Neuron (in vitro differentiated cells): ENCODE measurements at regions not wholly inside any gene's neighbourhood (a gene's known extent, or its start where the extent isn't known, plus 50 kb on each side); places are given as distances from the start of the nearest gene placed in this dataset.

ENCODE experiments used
- H2AFZ ChIP-seq: one replicate; pipeline ENCODE4 v1.6.1; 2013; ENCODE audit warnings: low read depth, mild to moderate bottlenecking, inconsistent platforms, low read length, moderate library complexity
- H3K27me3 ChIP-seq: one replicate; pipeline ENCODE4 v1.6.1; 2013; ENCODE audit warnings: low read length; ENCODE audit not compliant: insufficient read depth
- H3K36me3 ChIP-seq: one replicate; pipeline ENCODE4 v1.6.1; 2013; ENCODE audit warnings: low read length; ENCODE audit not compliant: insufficient read depth
- H3K4me1 ChIP-seq: one replicate; pipeline ENCODE4 v1.6.1; 2013; ENCODE audit warnings: low read length; ENCODE audit not compliant: insufficient read depth
- H3K4me3 ChIP-seq: 2 replicates; pipeline ENCODE4 v1.5.1; 2013; ENCODE audit warnings: mild to moderate bottlenecking, low read length, moderate library complexity
- H3K9me3 ChIP-seq: one replicate; pipeline ENCODE4 v1.6.1; 2013; ENCODE audit warnings: low read length

GRCh38 chr7:132049462-132050304 is 493.3 kb upstream of the PODXL start:
- no peak overlapping the region for H2AFZ ChIP-seq
- H3K4me3 ChIP-seq, result no peak overlapping the region
- H3K36me3 ChIP-seq, result no peaks in the 10 kb centered on the region
- no peaks in the 10 kb centered on the region for H3K4me1 ChIP-seq
- H3K9me3 ChIP-seq, result no peaks in the 10 kb centered on the region
- H3K27me3 ChIP-seq, result no peaks in the 10 kb centered on the region

GRCh38 chr7:132045481-132045980 is 489.1 kb upstream of the PODXL start:
- no peak overlapping the region for H2AFZ ChIP-seq
- no peak overlapping the region for H3K4me3 ChIP-seq
- no peaks in the 10 kb centered on the region for H3K9me3 ChIP-seq
- no peaks in the 10 kb centered on the region for H3K36me3 ChIP-seq
- H3K4me1 ChIP-seq, result no peaks in the 10 kb centered on the region
- H3K27me3 ChIP-seq, result no peaks in the 10 kb centered on the region

GRCh38 chr7:132045002-132045401 is 488.6 kb upstream of the PODXL start:
- Histone ChIP-seq H3K4me1 (no peaks in the 10 kb centered on the region), H3K36me3 (no peaks in the 10 kb centered on the region)

GRCh38 chr7:132044247-132044646 is 487.8 kb upstream of the PODXL start:
- no peaks in the 10 kb centered on the region for H3K4me1 ChIP-seq
- H3K4me3 ChIP-seq, result no peak overlapping the region
- no peaks in the 10 kb centered on the region for H3K27me3 ChIP-seq
- H2AFZ ChIP-seq, result no peak overlapping the region
- H3K9me3 ChIP-seq, result no peaks in the 10 kb centered on the region
- no peaks in the 10 kb centered on the region for H3K36me3 ChIP-seq

More at GRCh38 chr7:132045002-132045401, 488.6 kb upstream of the PODXL start:
- Histone ChIP-seq H3K27me3 (no peaks in the 10 kb centered on the region), H3K9me3 (no peaks in the 10 kb centered on the region), H2AFZ (no peak overlapping the region), H3K4me3 (no peak overlapping the region)

GRCh38 chr7:132041108-132041507 is 484.7 kb upstream of the PODXL start:
- Histone ChIP-seq H3K27me3 (no peaks in the 10 kb centered on the region), H3K9me3 (no peaks in the 10 kb centered on the region), H2AFZ (no peak overlapping the region)

GRCh38 chr7:132035517-132036362 is 479.3 kb upstream of the PODXL start:
- no peak overlapping the region for H3K4me3 ChIP-seq
- H2AFZ ChIP-seq, result no peak overlapping the region
- no peaks in the 10 kb centered on the region for H3K27me3 ChIP-seq
- H3K4me1 ChIP-seq, result no peaks in the 10 kb centered on the region
- no peaks in the 10 kb centered on the region for H3K9me3 ChIP-seq
- no peaks in the 10 kb centered on the region for H3K36me3 ChIP-seq

More at GRCh38 chr7:132041108-132041507, 484.7 kb upstream of the PODXL start:
- Histone ChIP-seq H3K4me3 (no peak overlapping the region), H3K4me1 (no peaks in the 10 kb centered on the region), H3K36me3 (no peaks in the 10 kb centered on the region)

GRCh38 chr7:132034748-132035416 is 478.5 kb upstream of the PODXL start:
- no peak overlapping the region for H3K4me3 ChIP-seq
- no peaks in the 10 kb centered on the region for H3K9me3 ChIP-seq
- H3K27me3 ChIP-seq, result no peaks in the 10 kb centered on the region
- no peaks in the 10 kb centered on the region for H3K4me1 ChIP-seq
- H2AFZ ChIP-seq, result no peak overlapping the region
- H3K36me3 ChIP-seq, result no peaks in the 10 kb centered on the region

- H2AFZ ChIP-seq, result no peak overlapping the region
- H3K4me3 ChIP-seq, result no peak overlapping the region
- H3K27me3 ChIP-seq, result no peaks in the 10 kb centered on the region
- H3K9me3 ChIP-seq, result no peaks in the 10 kb centered on the region
- H3K36me3 ChIP-seq, result no peaks in the 10 kb centered on the region
- no peaks in the 10 kb centered on the region for H3K4me1 ChIP-seq
These were observed 474.5 kb upstream of the PODXL start for GRCh38 chr7:132030883-132031282.

GRCh38 chr7:132030086-132030568 is 473.7 kb upstream of the PODXL start:
- no peak overlapping the region for H2AFZ ChIP-seq
- H3K36me3 ChIP-seq, result no peaks in the 10 kb centered on the region
- H3K4me3 ChIP-seq, result no peak overlapping the region
- no peaks in the 10 kb centered on the region for H3K9me3 ChIP-seq
- H3K27me3 ChIP-seq, result no peaks in the 10 kb centered on the region
- no peaks in the 10 kb centered on the region for H3K4me1 ChIP-seq

- H3K4me1 ChIP-seq, result no peaks in the 10 kb centered on the region
- H3K9me3 ChIP-seq, result no peaks in the 10 kb centered on the region
- no peaks in the 10 kb centered on the region for H3K36me3 ChIP-seq
- no peak overlapping the region for H2AFZ ChIP-seq
- H3K27me3 ChIP-seq, result no peaks in the 10 kb centered on the region
- no peak overlapping the region for H3K4me3 ChIP-seq
These were observed 473.1 kb upstream of the PODXL start for GRCh38 chr7:132029369-132030085.

- Histone ChIP-seq H3K4me3 (no peak overlapping the region), H3K27me3 (no peaks in the 10 kb centered on the region), H3K9me3 (no peaks in the 10 kb centered on the region), H3K36me3 (no peaks in the 10 kb centered on the region), H3K4me1 (no peaks in the 10 kb centered on the region), H2AFZ (no peak overlapping the region)
These were observed 471.9 kb upstream of the PODXL start for GRCh38 chr7:132028144-132028920.

GRCh38 chr7:132024290-132024689 is 467.9 kb upstream of the PODXL start:
- no peaks in the 10 kb centered on the region for H3K9me3 ChIP-seq
- H2AFZ ChIP-seq, result no peak overlapping the region
- no peaks in the 10 kb centered on the region for H3K4me1 ChIP-seq
- H3K4me3 ChIP-seq, result no peak overlapping the region
- H3K27me3 ChIP-seq, result no peaks in the 10 kb centered on the region
- H3K36me3 ChIP-seq, result no peaks in the 10 kb centered on the region
